ENCODE measurements at regions not wholly inside any gene's neighbourhood (a gene's known extent, or its start where the extent isn't known, plus 50 kb on each side); places are given as distances from the start of the nearest gene placed in this dataset.
"Not testable (repeated sequence)": the region's sequence is repeated elsewhere in the genome, so short reads cannot be mapped to it uniquely, and the experiment has no call there.

DNA sequence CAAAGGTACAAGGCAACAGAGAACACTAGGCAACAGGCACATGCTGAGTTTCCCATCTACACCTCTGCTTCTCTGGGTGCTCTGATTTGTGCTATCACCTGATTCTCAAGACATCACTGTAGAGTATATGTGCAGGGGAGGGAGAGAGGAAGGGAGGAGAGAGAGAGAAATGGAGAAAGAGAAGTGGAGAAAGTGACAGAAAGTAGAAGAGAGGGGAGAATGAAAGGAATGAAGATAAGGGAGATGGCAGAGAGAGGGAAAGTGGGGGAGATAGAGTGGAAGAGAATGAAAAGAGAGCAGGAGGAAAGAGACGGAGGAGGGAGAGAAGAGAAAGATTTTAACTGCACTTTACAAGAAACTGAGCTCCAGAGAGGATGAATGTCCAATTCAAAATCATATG, 340.7 kb upstream of the CDH5 start:
- no peak for TF ChIP-seq CTCF (IDR thresholded peaks at IDR 0.05; ENCODE audit: low read depth, low read length)
- DNase-seq (ENCODE audit: low read depth in 2 of 2): no peak

GRCh38 chr16:66024567-66024966, 341.9 kb upstream of the CDH5 start:
- not testable (repeated sequence) for H3K4me3 ChIP-seq (replicated peaks in 1 of 2; ENCODE audit: low read depth in 2 of 2, low read length in 2 of 2); DNase-seq (ENCODE audit: low read depth in 2 of 2)

More for the DNA sequence above, 340.7 kb upstream of the CDH5 start:
- no peak overlapping the region for H3K4me3 ChIP-seq (replicated peaks in 1 of 2; ENCODE audit: low read depth in 2 of 2, low read length in 2 of 2)

DNA sequence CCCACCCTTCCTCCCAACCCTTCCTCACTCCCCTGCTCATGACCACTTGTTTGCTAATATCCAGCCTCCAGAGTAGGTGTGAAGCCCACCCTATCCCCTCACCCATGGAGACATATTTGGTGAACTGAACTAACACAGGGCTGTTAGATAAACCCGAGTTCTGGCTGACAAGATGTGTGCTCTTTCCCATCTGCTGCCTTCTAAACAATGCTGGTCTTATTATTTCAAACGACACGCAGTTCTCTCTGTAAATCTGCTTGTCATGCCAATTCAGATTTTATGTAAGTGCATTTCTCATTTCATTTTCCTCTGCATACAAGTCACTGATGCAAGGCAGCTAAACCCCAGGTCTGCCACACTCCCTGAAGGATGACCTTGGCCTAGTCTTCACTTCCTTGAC, 343.0 kb upstream of the CDH5 start:
- H3K4me3 ChIP-seq (replicated peaks in 1 of 2; ENCODE audit: low read depth in 2 of 2, low read length in 2 of 2): no peak overlapping the region
- no peak for TF ChIP-seq CTCF (IDR thresholded peaks at IDR 0.05; ENCODE audit: low read depth, low read length)
- DNase-seq (ENCODE audit: low read depth in 2 of 2): no peak

DNA sequence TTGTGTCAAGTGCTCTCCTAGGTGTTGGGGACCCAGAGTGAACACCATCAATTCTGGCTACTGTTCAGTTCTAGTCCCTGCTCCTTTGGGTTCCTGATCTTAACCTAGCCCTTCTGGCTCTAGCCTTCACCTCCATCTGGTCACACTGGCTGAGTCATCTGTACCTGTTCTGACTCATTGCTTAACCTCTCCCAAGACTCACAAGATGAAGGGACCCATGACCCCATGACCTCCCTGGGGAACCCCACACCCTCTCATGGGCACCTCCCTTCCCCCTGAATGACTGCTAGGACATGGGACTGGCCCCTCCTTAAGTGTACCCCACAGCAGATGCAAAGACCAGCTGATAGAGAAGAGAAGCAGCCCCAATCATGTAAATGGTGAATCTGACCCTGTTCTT, 345.8 kb upstream of the CDH5 start:
- peak in 1 of 2 donors; percentile 54 for DNase-seq (ENCODE audit: low read depth in 2 of 2)
- H3K4me3 ChIP-seq (replicated peaks in 1 of 2; ENCODE audit: low read depth in 2 of 2, low read length in 2 of 2): no peak overlapping the region
- TF ChIP-seq CTCF (IDR thresholded peaks at IDR 0.05; ENCODE audit: low read depth, low read length): no peak

DNA sequence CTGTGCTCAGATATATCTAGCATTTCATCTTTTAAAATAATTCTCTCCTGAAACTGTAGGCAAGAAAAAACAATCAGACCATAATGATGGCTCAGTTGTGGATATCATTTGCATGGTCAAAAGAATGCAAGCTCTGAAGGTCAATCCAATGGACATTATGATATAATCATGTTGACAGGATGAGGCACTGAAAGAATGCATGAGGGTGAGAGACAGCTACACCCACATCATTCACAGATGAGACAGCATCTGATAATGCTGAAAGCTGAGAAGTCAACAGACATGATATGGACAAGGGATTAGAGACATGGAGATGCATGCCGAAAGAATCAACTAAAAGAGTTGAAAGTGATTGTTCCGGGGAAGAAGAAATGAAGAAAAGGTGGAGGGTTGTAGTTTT, 346.4 kb upstream of the CDH5 start:
- H3K4me3 ChIP-seq (replicated peaks in 1 of 2; ENCODE audit: low read depth in 2 of 2, low read length in 2 of 2): no peak overlapping the region
- no peak for TF ChIP-seq CTCF (IDR thresholded peaks at IDR 0.05; ENCODE audit: low read depth, low read length)
- DNase-seq (ENCODE audit: low read depth in 2 of 2): peak in 1 of 2 donors; percentile 9

- not testable (repeated sequence) for DNase-seq (ENCODE audit: low read depth in 2 of 2); H3K4me3 ChIP-seq (replicated peaks in 1 of 2; ENCODE audit: low read depth in 2 of 2, low read length in 2 of 2)
These were observed 347.0 kb upstream of the CDH5 start for GRCh38 chr16:66019502-66019901.

GRCh38 chr16:66014221-66014620, 352.3 kb upstream of the CDH5 start:
- peak in 1 of 2 donors; percentile 6 for DNase-seq (ENCODE audit: low read depth in 2 of 2)
- TF ChIP-seq CTCF (IDR thresholded peaks at IDR 0.05; ENCODE audit: low read depth, low read length): no peak
- no peak overlapping the region for H3K4me3 ChIP-seq (replicated peaks in 1 of 2; ENCODE audit: low read depth in 2 of 2, low read length in 2 of 2)

GRCh38 chr16:66013486-66013885, 353.0 kb upstream of the CDH5 start:
- DNase-seq (ENCODE audit: low read depth in 2 of 2): no peak
- no peak for TF ChIP-seq CTCF (IDR thresholded peaks at IDR 0.05; ENCODE audit: low read depth, low read length)
- no peak overlapping the region for H3K4me3 ChIP-seq (replicated peaks in 1 of 2; ENCODE audit: low read depth in 2 of 2, low read length in 2 of 2)

All from cardiac fibroblast (primary cell).